GM12878 (cell line): ENCODE measurements at regions not wholly inside any gene's neighbourhood (a gene's known extent, or its start where the extent isn't known, plus 50 kb on each side); places are given as distances from the start of the nearest gene placed in this dataset.

ENCODE experiments used
- ATAC-seq: fragments of 200-7000 bp; cut with Tn5 transposase; 3 replicates; pipeline ENCODE4 v1.9.1; 2020; ENCODE audit warnings: mild to moderate bottlenecking, moderate library complexity
- BruUV-seq: library from RNA; stranded (reverse); fragments of 400-500 nt; replicated peaks from 2 replicates; lab custom pipeline; 2021; lab: Mats Ljungman, UMichigan
- CTCF ChIA-PET: fragments of 300-600 bp; sonication (Branson Sonifier 250); formaldehyde crosslinking; extraction: SDS; loops from one replicate; lab custom pipeline; 2021; ENCODE audit warnings: inconsistent platforms; lab: Yijun Ruan, JAX
- POLR2A ChIA-PET: fragments of 350-600 bp; formaldehyde crosslinking; extraction: SDS; loops from one replicate; lab custom pipeline; 2021; ENCODE audit warnings: inconsistent platforms; lab: Charles Lee
- RAD21 ChIA-PET: fragments of 300-600 bp; sonication (Branson Sonifier 250); formaldehyde crosslinking; loops from one replicate; lab custom pipeline; 2023; ENCODE audit warnings: antibody characterized with exemption; ENCODE audit not compliant: unreplicated experiment; lab: Charles Lee
- SMC1A ChIA-PET: fragments of 300-600 bp; sonication (Branson Sonifier 250); formaldehyde crosslinking; loops from one replicate; lab custom pipeline; 2023; ENCODE audit not compliant: unreplicated experiment, uncharacterized antibody; lab: Charles Lee
- DNase-seq: peaks from one replicate; pipeline ENCODE4 v3.0.0-alpha.2; 2011; ENCODE audit warnings: low read depth, low spot score
- FAIRE-seq: peaks from 3 replicates; lab custom pipeline; 2011; peaks lifted over from hg19 to GRCh38; lab: Jason Lieb, UNC
- H2AFZ ChIP-seq: 2 replicates; pipeline ENCODE4 v1.6.0; 2011; ENCODE audit warnings: low read depth, low read length, control low read depth; ENCODE audit not compliant: control insufficient read depth
- H3K27ac ChIP-seq: 2 replicates; pipeline ENCODE4 v1.5.1; 2011; ENCODE audit warnings: control low read depth; ENCODE audit not compliant: control insufficient read depth, insufficient read depth
- H3K27me3 ChIP-seq, 2 experiments: replicated peaks in 1 of 2; 2 replicates each; pipeline versions ENCODE4 v1.6.0 to v1.6.1; 2011; ENCODE audit warnings: low read length in 1 of 2; ENCODE audit not compliant: control insufficient read depth in 2 of 2, insufficient read depth in 2 of 2
- H3K36me3 ChIP-seq, 2 experiments: 2 replicates each; pipeline ENCODE4 v1.5.1; 2011; ENCODE audit warnings: low read length in 1 of 2; ENCODE audit not compliant: control insufficient read depth in 2 of 2, insufficient read depth in 2 of 2
- H3K4me1 ChIP-seq: 2 replicates; pipeline ENCODE4 v1.6.1; 2011; ENCODE audit warnings: mild to moderate bottlenecking, low read length, moderate library complexity, mixed read lengths; ENCODE audit not compliant: control insufficient read depth, insufficient read depth
- H3K4me2 ChIP-seq: 2 replicates; pipeline ENCODE4 v1.6.0; 2011; ENCODE audit warnings: control low read depth; ENCODE audit not compliant: control insufficient read depth, insufficient read depth
- H3K4me3 ChIP-seq: fragments of 200-600 bp; sonication (generic); 2 replicates; pipeline ENCODE4 v1.5.1; 2016
- H3K79me2 ChIP-seq: 2 replicates; pipeline ENCODE4 v1.6.0; 2011; ENCODE audit warnings: low read length; ENCODE audit not compliant: control insufficient read depth, insufficient read depth
- H3K9ac ChIP-seq: 2 replicates; pipeline ENCODE4 v1.8.0; 2011; ENCODE audit warnings: low read length, control low read depth, mixed read lengths; ENCODE audit not compliant: control insufficient read depth, insufficient read depth
- H3K9me3 ChIP-seq: replicated peaks from 3 replicates; pipeline ENCODE4 v1.5.1; 2011; ENCODE audit warnings: mild to moderate bottlenecking, low read length; ENCODE audit not compliant: control insufficient read depth, insufficient read depth
- H4K20me1 ChIP-seq: 2 replicates; pipeline ENCODE4 v1.6.0; 2011; ENCODE audit not compliant: control insufficient read depth, insufficient read depth
- ASH2L ChIP-seq: fragments of 300-600, 200-600 bp; sonication (generic); IDR thresholded peaks from 2 replicates; pipeline ENCODE4 v1.6.1; 2017; ENCODE audit warnings: low read depth, mild to moderate bottlenecking, borderline replicate concordance
- CHD2 ChIP-seq: IDR thresholded peaks from 2 replicates; pipeline ENCODE4 v1.6.1; 2011; ENCODE audit warnings: low read depth, low read length, improper control_type of control experiment, borderline replicate concordance
- E2F8 ChIP-seq: fragments of 450-650 bp; IDR thresholded peaks from 2 replicates; pipeline ENCODE4 v1.6.1; 2018; ENCODE audit warnings: mild to moderate bottlenecking, low read depth, moderate library complexity; ENCODE audit not compliant: partially characterized antibody
- ESRRA ChIP-seq: IDR thresholded peaks from 2 replicates; pipeline ENCODE4 v1.6.1; 2012; ENCODE audit warnings: mild to moderate bottlenecking, low read length, improper control_type of control experiment
- HDAC6 ChIP-seq: fragments of 200-600 bp; sonication (generic); IDR thresholded peaks from one replicate; pipeline ENCODE4 v1.8.0; 2017; ENCODE audit warnings: antibody characterized with exemption; ENCODE audit not compliant: unreplicated experiment
- HDGF ChIP-seq: fragments of 450-650 bp; IDR thresholded peaks from 2 replicates; pipeline ENCODE4 v1.6.1; 2016; ENCODE audit warnings: antibody characterized with exemption
- LARP7 ChIP-seq: fragments of 450-650 bp; IDR thresholded peaks from 2 replicates; pipeline ENCODE4 v1.6.1; 2017; ENCODE audit warnings: mild to moderate bottlenecking
- MTA2 ChIP-seq: fragments of 450-650 bp; IDR thresholded peaks from 2 replicates; pipeline ENCODE4 v1.6.1; 2016; ENCODE audit warnings: low read depth, mild to moderate bottlenecking, moderate library complexity
- NFIC ChIP-seq: IDR thresholded peaks from 2 replicates; pipeline ENCODE4 v1.6.1; 2012; ENCODE audit warnings: low read depth, mild to moderate bottlenecking, inconsistent platforms, low read length, moderate library complexity
- NR2C2 ChIP-seq: IDR thresholded peaks from 2 replicates; pipeline ENCODE4 v1.6.1; 2011; ENCODE audit warnings: borderline replicate concordance, low read depth; ENCODE audit not compliant: control insufficient read depth, insufficient read length
- SIN3A ChIP-seq: IDR thresholded peaks from 2 replicates; pipeline ENCODE4 v1.6.1; 2012; ENCODE audit warnings: low read depth, low read length, improper control_type of control experiment
- SMAD1 ChIP-seq: fragments of 450-650 bp; IDR thresholded peaks from 2 replicates; pipeline ENCODE4 v1.6.1; 2018; ENCODE audit warnings: mild to moderate bottlenecking, low read depth; ENCODE audit not compliant: partially characterized antibody
- SP1 ChIP-seq: IDR thresholded peaks from one replicate; pipeline ENCODE4 v1.6.1; 2011; ENCODE audit warnings: low read depth, low read length
- SPI1 ChIP-seq: IDR thresholded peaks from 2 replicates; pipeline ENCODE4 v1.6.1; 2011; ENCODE audit warnings: low read depth, mild to moderate bottlenecking, low read length, moderate library complexity, borderline replicate concordance; ENCODE audit not compliant: insufficient read depth
- YBX1 ChIP-seq: fragments of 450-650 bp; IDR thresholded peaks from 2 replicates; pipeline ENCODE4 v1.6.1; 2016; ENCODE audit warnings: antibody characterized with exemption
- YY1 ChIP-seq: IDR thresholded peaks from 2 replicates; pipeline ENCODE4 v1.6.1; 2011; ENCODE audit warnings: low read depth, mild to moderate bottlenecking, low read length
- ZNF274 ChIP-seq: IDR thresholded peaks from one replicate; pipeline ENCODE4 v1.8.0; 2011; ENCODE audit not compliant: insufficient read length, insufficient read depth
- WGBS: methylation state at CpG from one replicate; pipeline ENCODE4 v1.1.6; 2016; ENCODE audit warnings: low lambda C conversion rate; ENCODE audit not compliant: insufficient replicate concordance, insufficient coverage; ENCODE audit errors: missing lambda C conversion rate; 5-methylcytosine and 5-hydroxymethylcytosine counted together
- in situ Hi-C: fragments of 300-500 bp; cut with MboI; formaldehyde crosslinking; loops from 9 replicates; pipeline ENCODE4 v1.14.3; 2018; ENCODE audit warnings: mixed read lengths
- intact Hi-C: fragments of 100-400 bp; cut with micrococcal nuclease; formaldehyde crosslinking; loops from one replicate; pipeline ENCODE4 v1.14.2; 2022; ENCODE audit not compliant: unreplicated experiment

- TF ChIP-seq E2F8: no peak
- no peak for TF ChIP-seq CHD2
- TF ChIP-seq HDAC6: no peak
- no peak for TF ChIP-seq LARP7
These were observed 92.0 kb upstream of the AMN1 start (continued) for GRCh38 chr12:31820832-31821231.

- POLR2A ChIA-PET: interaction anchor here (0.6 kb wide), 1 partner anchor 11 kb away, joined by 3 read pairs; no protein-coding TSS in a partner anchor
- Histone ChIP-seq H3K9me3 (no peaks in the 10 kb centered on the region), H4K20me1 (no peaks in the 10 kb centered on the region), H3K4me3 (no peak overlapping the region), H3K36me3 (no peaks in the 10 kb centered on the region), H3K9ac (no peak overlapping the region), H3K27ac (no peak overlapping the region), H3K79me2 (no peaks in the 10 kb centered on the region), H3K27me3 (no peaks in the 10 kb centered on the region), H3K4me1 (no peaks in the 10 kb centered on the region), H3K4me2 (no peak overlapping the region), H2AFZ (no peak overlapping the region)
- CTCF ChIA-PET: interaction anchor here (1.0 kb wide), 1 partner anchor 131 kb away, joined by 3 read pairs; no protein-coding TSS in a partner anchor
- RAD21 ChIA-PET: interaction anchor here (0.7 kb wide), 1 partner anchor 142 kb away, joined by 5 read pairs; no protein-coding TSS in a partner anchor
- 100% methylated on average over 2 of the region's 2 CpGs for WGBS
- DNase-seq: no peak
- intact Hi-C loops (no loop called here), in situ Hi-C loops (no loop called here)
- no TSS peak for BruUV-seq
- ATAC-seq: no peak
- FAIRE-seq: no peak
- TF ChIP-seq YY1: no peak
- TF ChIP-seq SMAD1: no peak
- TF ChIP-seq NFIC: no peak
- TF ChIP-seq SIN3A: no peak
- TF ChIP-seq ZNF274: no peak
- no peak for TF ChIP-seq ASH2L
- no peak for TF ChIP-seq SPI1
- TF ChIP-seq NR2C2: no peak
- TF ChIP-seq MTA2: no peak
- no peak for TF ChIP-seq YBX1
- TF ChIP-seq HDGF: no peak
- no peak for TF ChIP-seq ESRRA
- TF ChIP-seq SP1: no peak
- SMC1A ChIA-PET: no interaction called here
These were observed 90.6 kb upstream of the AMN1 start for GRCh38 chr12:31819427-31819826.
